Neural crest cell (in vitro differentiated cells): ENCODE measurements at regions not wholly inside any gene's neighbourhood (a gene's known extent, or its start where the extent isn't known, plus 50 kb on each side); places are given as distances from the start of the nearest gene placed in this dataset.
"Not testable (repeated sequence)": the region's sequence is repeated elsewhere in the genome, so short reads cannot be mapped to it uniquely, and the experiment has no call there.

Source experiments
- DNase-seq: peaks from one replicate; pipeline ENCODE4 v3.0.0; 2021; ENCODE audit warnings: low read depth, mixed read lengths, low spot score
- H3K27ac Mint-ChIP-seq: one replicate; pipeline ENCODE4 v1.8.0; 2021; ENCODE audit warnings: mild to moderate bottlenecking, mixed read lengths; ENCODE audit not compliant: unreplicated experiment
- H3K27me3 Mint-ChIP-seq: 2 replicates; pipeline ENCODE4 v1.8.0; 2021; ENCODE audit warnings: low read depth, mild to moderate bottlenecking, mixed read lengths
- H3K36me3 Mint-ChIP-seq: 2 replicates; pipeline ENCODE4 v1.8.0; 2021; ENCODE audit warnings: low read depth, mild to moderate bottlenecking, mixed read lengths
- H3K4me1 Mint-ChIP-seq: 2 replicates; pipeline ENCODE4 v1.8.0; 2021; ENCODE audit warnings: mixed read lengths
- H3K4me3 Mint-ChIP-seq: one replicate; pipeline ENCODE4 v1.8.0; 2021; ENCODE audit warnings: mild to moderate bottlenecking, mixed read lengths
- H3K9me3 Mint-ChIP-seq: 2 replicates; pipeline ENCODE4 v1.8.0; 2021; ENCODE audit warnings: mixed read lengths
- CTCF ChIP-seq: fragments of 200-600 bp; sonication (generic); conservative IDR thresholded peaks from 2 replicates; pipeline ENCODE4 v1.5.0; 2021; ENCODE audit warnings: antibody characterized with exemption, mild to moderate bottlenecking

GRCh38 chr12:66813137-66813892 lies 134.4 kb upstream of the GRIP1 start:
- Mint-ChIP-seq H3K9me3 (no peaks in the 10 kb centered on the region), H3K4me3 (no peak overlapping the region), H3K27me3 (no peaks in the 10 kb centered on the region), H3K36me3 (no peaks in the 10 kb centered on the region), H3K4me1 (no peaks in the 10 kb centered on the region), H3K27ac (no peak overlapping the region)
- no peak for TF ChIP-seq CTCF
- DNase-seq: no peak

DNA sequence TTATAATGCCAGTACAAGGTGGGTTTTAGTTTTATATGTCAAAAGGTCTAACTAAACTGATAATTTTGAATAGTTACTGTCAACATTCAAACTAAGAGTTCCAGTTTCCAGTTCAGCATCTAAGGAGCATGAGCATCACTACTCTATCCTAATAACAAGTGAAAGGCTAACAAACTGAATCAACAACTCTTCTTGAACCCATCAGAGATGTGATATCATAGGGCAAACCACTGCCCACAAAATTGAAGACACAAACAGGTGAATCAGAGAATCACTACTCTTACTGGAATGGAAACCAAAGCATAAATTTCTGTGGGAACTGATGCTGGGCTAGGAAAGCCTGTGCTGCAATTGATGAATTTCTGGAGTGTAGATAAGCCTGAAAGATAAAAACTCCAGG lies 140.7 kb upstream of the GRIP1 start:
- Mint-ChIP-seq H3K27me3 (no peaks in the 10 kb centered on the region), H3K4me1 (peaks cover 11% of the 10 kb centered on the region), H3K36me3 (no peaks in the 10 kb centered on the region), H3K27ac (no peak overlapping the region), H3K4me3 (no peak overlapping the region), H3K9me3 (no peaks in the 10 kb centered on the region)
- DNase-seq: no peak
- TF ChIP-seq CTCF: no peak

- H3K27ac Mint-ChIP-seq: no peak overlapping the region
- no peaks in the 10 kb centered on the region for H3K27me3 Mint-ChIP-seq
- H3K9me3 Mint-ChIP-seq: peaks cover 2% of the 10 kb centered on the region
- TF ChIP-seq CTCF: no peak
- H3K4me1 Mint-ChIP-seq: peaks cover 14% of the 10 kb centered on the region
- no peak for DNase-seq
- H3K36me3 Mint-ChIP-seq: no peaks in the 10 kb centered on the region
- no peak overlapping the region for H3K4me3 Mint-ChIP-seq
These were observed 144.1 kb upstream of the GRIP1 start for GRCh38 chr12:66822961-66823360.

GRCh38 chr12:66823857-66824570 lies 145.1 kb upstream of the GRIP1 start:
- Mint-ChIP-seq H3K27ac (no peak overlapping the region), H3K36me3 (no peaks in the 10 kb centered on the region), H3K4me3 (no peak overlapping the region), H3K27me3 (no peaks in the 10 kb centered on the region), H3K9me3 (peaks cover 2% of the 10 kb centered on the region), H3K4me1 (peaks cover 17% of the 10 kb centered on the region)
- no peak for TF ChIP-seq CTCF
- no peak for DNase-seq

GRCh38 chr12:66825921-66826320 lies 147.0 kb upstream of the GRIP1 start:
- not testable (repeated sequence) for H3K27ac Mint-ChIP-seq, H3K4me3 Mint-ChIP-seq, H3K36me3 Mint-ChIP-seq, H3K27me3 Mint-ChIP-seq, DNase-seq, H3K9me3 Mint-ChIP-seq
- peaks cover 19% of the 10 kb centered on the region for H3K4me1 Mint-ChIP-seq
